Ovary (tissue), 7 donors: ENCODE measurements at regions not wholly inside any gene's neighbourhood (a gene's known extent, or its start where the extent isn't known, plus 50 kb on each side); places are given as distances from the start of the nearest gene placed in this dataset.

Source experiments
- DNase-seq, 5 donors: peaks; one replicate each; pipeline ENCODE4 v3.0.0-alpha.2; 2019 to 2020
- H3K27ac ChIP-seq, 2 donors: fragments of 200-600 bp; one replicate each; pipeline versions ENCODE4 v1.5.1 to v1.8.0; 2019 to 2022
- H3K27me3 ChIP-seq: fragments of 200-600 bp; one replicate; pipeline ENCODE4 v1.8.0; 2022
- H3K36me3 ChIP-seq: fragments of 200-600 bp; sonication (generic); one replicate; pipeline ENCODE4 v1.5.1; 2019
- H3K4me1 ChIP-seq: one replicate; pipeline ENCODE4 v1.8.1; 2013; ENCODE audit warnings: mild to moderate bottlenecking, moderate library complexity; ENCODE audit not compliant: insufficient read depth
- H3K4me3 ChIP-seq: fragments of 200-600 bp; sonication (generic); one replicate; pipeline ENCODE4 v1.5.1; 2017
- H3K9me3 ChIP-seq, 2 donors: fragments of 200-600 bp in 1 of 2; sonication (generic) in 1 of 2; one replicate each; pipeline versions ENCODE4 v1.5.1 to v1.8.1; 2013 to 2019; ENCODE audit warnings: mild to moderate bottlenecking in 1 of 2, moderate library complexity in 1 of 2
- CTCF ChIP-seq, 3 donors: fragments of 450-650 bp in 2 of 3; fragments of 200-600 bp in 1 of 3; IDR thresholded peaks; one replicate each; pipeline versions ENCODE4 v1.5.1 to v1.8.0; 2016 to 2022; ENCODE audit warnings: antibody characterized with exemption in 3 of 3, mild to moderate bottlenecking in 1 of 3
- EP300 ChIP-seq: sonication (generic); formaldehyde crosslinking; IDR thresholded peaks from one replicate; pipeline ENCODE4 v1.6.1; 2017; ENCODE audit warnings: antibody characterized with exemption
- POLR2A ChIP-seq: fragments of 450-650 bp; IDR thresholded peaks from one replicate; pipeline ENCODE4 v1.6.1; 2017; ENCODE audit warnings: antibody characterized with exemption, mild to moderate bottlenecking, moderate library complexity
- WGBS, 3 donors: extraction: QIAGEN DNeasy Blood & Tissue Kit in 1 of 3; methylation state at CpG; one replicate each; pipeline versions ENCODE4 v1.1.5 to v1.1.7; 2013 to 2017; 5-methylcytosine and 5-hydroxymethylcytosine counted together
- intact Hi-C, 4 donors: fragments of 100-400 bp; cut with DNase I; formaldehyde crosslinking; loops; one replicate each; pipeline versions ENCODE4 v1.11.0 to v1.15.1; 2022 to 2023
- donor health status: DM: no; HTN: no; CAD: no; lungs with moderate emphysema.
- donor health status: DM: no; HTN: no; CAD: no.
- donor health status: Bipolar disorder and iron deficiency.
- donor health status: DM: no; HTN: no; CAD: no.
- donor health status: DM: yes; HTN: yes; CAD: no.

- no peak overlapping the region for H3K27ac ChIP-seq
- H3K9me3 ChIP-seq = no peaks in the 10 kb centered on the region
- 23 to 33% (median 25%) methylated on average over 4 of the region's 4 CpGs for WGBS, 3 donors
- H3K4me3 ChIP-seq = no peak overlapping the region
- intact Hi-C loops = no loop called here
- no peaks in the 10 kb centered on the region for H3K36me3 ChIP-seq
- H3K27me3 ChIP-seq = no peaks in the 10 kb centered on the region
- no peak for DNase-seq
- TF ChIP-seq POLR2A = no peak
- no peak for TF ChIP-seq CTCF (IDR thresholded peaks at IDR 0.05)
- TF ChIP-seq EP300 = no peak
- H3K4me1 ChIP-seq = no peaks in the 10 kb centered on the region
Measured at GRCh38 chr5:87081511-87082372, 185.9 kb upstream of the RASA1 start.

- intact Hi-C loops = no loop called here
- TF ChIP-seq CTCF (IDR thresholded peaks at IDR 0.05) (no peak), POLR2A (no peak), EP300 (no peak)
- 89 to 94% (median 92%) methylated on average over 2 of the region's 2 CpGs for WGBS, 3 donors
Measured at GRCh38 chr5:87094347-87094746, 173.3 kb upstream of the RASA1 start.

GRCh38 chr5:87094833-87095232 lies 172.8 kb upstream of the RASA1 start:
- no peak overlapping the region for H3K27ac ChIP-seq
- no peak overlapping the region for H3K4me3 ChIP-seq
- H3K36me3 ChIP-seq = no peaks in the 10 kb centered on the region
- H3K27me3 ChIP-seq = no peaks in the 10 kb centered on the region
- DNase-seq = no peak
- H3K9me3 ChIP-seq = no peaks in the 10 kb centered on the region
- no peaks in the 10 kb centered on the region for H3K4me1 ChIP-seq
- intact Hi-C loops = no loop called here
- no peak for TF ChIP-seq POLR2A
- TF ChIP-seq CTCF (IDR thresholded peaks at IDR 0.05) = no peak
- TF ChIP-seq EP300 = no peak
- 76 to 84% (median 78%) methylated on average over 4 of the region's 4 CpGs for WGBS, 3 donors

More at GRCh38 chr5:87094347-87094746, 173.3 kb upstream of the RASA1 start:
- Histone ChIP-seq H3K4me3 (no peak overlapping the region), H3K4me1 (no peaks in the 10 kb centered on the region), H3K27ac (no peak overlapping the region), H3K27me3 (no peaks in the 10 kb centered on the region), H3K9me3 (no peaks in the 10 kb centered on the region), H3K36me3 (no peaks in the 10 kb centered on the region)
- DNase-seq = no peak

- Histone ChIP-seq H3K4me1 (no peaks in the 10 kb centered on the region), H3K4me3 (no peak overlapping the region), H3K27me3 (no peaks in the 10 kb centered on the region), H3K9me3 (no peaks in the 10 kb centered on the region), H3K36me3 (no peaks in the 10 kb centered on the region), H3K27ac (no peak overlapping the region)
- intact Hi-C loops = no loop called here
- no peak for DNase-seq
- TF ChIP-seq EP300 (no peak), CTCF (IDR thresholded peaks at IDR 0.05) (no peak), POLR2A (no peak)
- WGBS, 3 donors = 43 to 60% (median 50%) methylated on average over 1 of the region's 1 CpG
Measured at GRCh38 chr5:87095787-87096186, 171.9 kb upstream of the RASA1 start.
